GM23338 (cell line): ENCODE measurements at regions not wholly inside any gene's neighbourhood (a gene's known extent, or its start where the extent isn't known, plus 50 kb on each side); places are given as distances from the start of the nearest gene placed in this dataset.
A peak's percentile ranks its signal among the peaks of the same experiment; 100 is the strongest.

ENCODE experiments used
- ATAC-seq: fragments of 200-7000 bp; cut with Tn5 transposase; 3 replicates; pipeline ENCODE4 v1.9.1; 2020
- DNase-seq: peaks from one replicate; pipeline ENCODE4 v3.0.0-alpha.2; 2015; ENCODE audit warnings: low spot score
- H2AFZ ChIP-seq: fragments of 200-600 bp; sonication (generic); 2 replicates; pipeline ENCODE4 v1.8.0; 2016; ENCODE audit warnings: antibody characterized with exemption, mild to moderate bottlenecking, moderate library complexity
- H3F3A ChIP-seq: fragments of 200-600 bp; sonication (generic); replicated peaks from 2 replicates; pipeline ENCODE4 v1.8.0; 2017; ENCODE audit warnings: antibody characterized with exemption, mixed run types, low read depth
- H3K27ac ChIP-seq: fragments of 200-600 bp; sonication (generic); 2 replicates; pipeline ENCODE4 v1.6.1; 2016; ENCODE audit warnings: low read depth
- H3K27me3 ChIP-seq: fragments of 200-600 bp; sonication (generic); 2 replicates; pipeline ENCODE4 v1.8.0; 2016; ENCODE audit warnings: mild to moderate bottlenecking, mixed run types, moderate library complexity; ENCODE audit not compliant: insufficient read depth
- H3K36me3 ChIP-seq: fragments of 200-600 bp; sonication (generic); 2 replicates; pipeline ENCODE4 v1.8.0; 2016; ENCODE audit warnings: mild to moderate bottlenecking; ENCODE audit not compliant: insufficient read depth
- H3K4me1 ChIP-seq: fragments of 200-600 bp; sonication (generic); 2 replicates; pipeline ENCODE4 v1.8.0; 2016; ENCODE audit warnings: mild to moderate bottlenecking, moderate library complexity; ENCODE audit not compliant: insufficient read depth
- H3K4me2 ChIP-seq: fragments of 200-600 bp; sonication (generic); 2 replicates; pipeline ENCODE4 v1.7.1; 2017; ENCODE audit warnings: mixed run types
- H3K4me3 ChIP-seq: fragments of 200-600 bp; sonication (generic); 2 replicates; pipeline ENCODE4 v1.6.1; 2016; ENCODE audit warnings: mixed run types
- H3K79me2 ChIP-seq: fragments of 200-600 bp; sonication (generic); replicated peaks from 2 replicates; pipeline ENCODE4 v1.8.0; 2017; ENCODE audit warnings: mild to moderate bottlenecking; ENCODE audit not compliant: insufficient read depth
- H3K9me2 ChIP-seq: fragments of 200-600 bp; sonication (generic); 2 replicates; pipeline ENCODE4 v1.8.0; 2017; ENCODE audit not compliant: insufficient read depth
- H4K20me1 ChIP-seq: fragments of 200-600 bp; sonication (generic); replicated peaks from 2 replicates; pipeline ENCODE4 v1.8.0; 2017; ENCODE audit warnings: mild to moderate bottlenecking; ENCODE audit not compliant: insufficient read depth
- H3K27ac Mint-ChIP-seq: 2 replicates; pipeline ENCODE4 v1.8.0; 2020; ENCODE audit warnings: inconsistent platforms, mild to moderate bottlenecking, moderate library complexity, mixed read lengths
- H3K27me3 Mint-ChIP-seq: 3 replicates; pipeline ENCODE4 v1.8.0; 2022; ENCODE audit warnings: low read depth, mild to moderate bottlenecking, moderate library complexity, mixed read lengths, inconsistent platforms; ENCODE audit not compliant: insufficient read depth, poor library complexity
- H3K36me3 Mint-ChIP-seq: 3 replicates; pipeline ENCODE4 v1.8.0; 2021; ENCODE audit warnings: low read depth, mild to moderate bottlenecking, inconsistent platforms, moderate library complexity, mixed read lengths
- H3K4me1 Mint-ChIP-seq: 3 replicates; pipeline ENCODE4 v1.8.0; 2020; ENCODE audit warnings: mild to moderate bottlenecking, inconsistent platforms, mixed read lengths
- H3K4me3 Mint-ChIP-seq: 3 replicates; pipeline ENCODE4 v1.8.0; 2021; ENCODE audit warnings: moderate library complexity, mild to moderate bottlenecking, inconsistent platforms, mixed read lengths
- H3K9me3 Mint-ChIP-seq: 3 replicates; pipeline ENCODE4 v1.8.0; 2020; ENCODE audit warnings: moderate library complexity, mild to moderate bottlenecking, inconsistent platforms, mixed read lengths
- CREB1 ChIP-seq: fragments of 250-450 bp; sonication (Bioruptor Pico); IDR thresholded peaks from 2 replicates; pipeline ENCODE4 v1.5.0; 2020; ENCODE audit warnings: low read depth, mild to moderate bottlenecking, moderate library complexity
- EZH2phosphoT487 ChIP-seq: fragments of 200-600 bp; sonication (generic); IDR thresholded peaks from one replicate; pipeline ENCODE4 v1.8.1; 2018; ENCODE audit warnings: antibody characterized with exemption; ENCODE audit not compliant: unreplicated experiment
- JUNB ChIP-seq: IDR thresholded peaks from one replicate; pipeline ENCODE4 v1.6.1; 2016; ENCODE audit warnings: antibody characterized with exemption; ENCODE audit not compliant: unreplicated experiment
- NANOG ChIP-seq: IDR thresholded peaks from 2 replicates; pipeline ENCODE4 v1.6.1; 2016; ENCODE audit warnings: antibody characterized with exemption, borderline replicate concordance
- ZNF114 ChIP-seq: fragments of 250-450 bp; sonication (Bioruptor Pico); IDR thresholded peaks from 2 replicates; pipeline ENCODE4 v1.5.0; 2020; ENCODE audit warnings: mild to moderate bottlenecking, moderate library complexity
- TF ChIP-seq, protein P1 (sequence below): fragments of 250-450 bp; sonication (Bioruptor Pico); IDR thresholded peaks from 2 replicates; pipeline ENCODE4 v1.5.0; 2020; ENCODE audit warnings: mild to moderate bottlenecking, moderate library complexity
- TF ChIP-seq, protein P2 (sequence below): IDR thresholded peaks from one replicate; pipeline ENCODE4 v1.6.1; 2018; ENCODE audit warnings: antibody characterized with exemption; ENCODE audit not compliant: unreplicated experiment

DNA sequence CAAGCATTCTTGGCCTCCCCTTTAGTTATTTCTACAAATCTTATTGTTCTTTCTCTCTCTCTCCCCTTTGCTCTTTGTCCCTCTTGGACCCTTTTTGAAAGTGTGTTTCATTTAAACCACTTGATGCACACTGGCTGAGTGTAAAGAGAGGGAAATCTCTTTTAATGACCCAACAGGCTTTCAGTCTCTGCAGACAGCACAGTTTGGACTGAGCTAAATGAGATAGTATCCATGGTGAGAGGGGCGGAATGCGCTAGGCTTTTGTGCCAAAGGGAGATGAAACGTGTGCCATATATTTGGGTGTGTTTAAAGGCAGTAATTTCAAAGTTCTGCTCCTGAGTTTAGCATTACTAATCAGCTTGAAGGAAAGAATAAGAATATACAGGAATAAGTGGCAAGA is 184.9 kb downstream of the PCSK1 start:
- Histone ChIP-seq H3F3A (no peaks in the 10 kb centered on the region), H4K20me1 (no peaks in the 10 kb centered on the region), H3K27me3 (no peaks in the 10 kb centered on the region), H3K4me1 (no peaks in the 10 kb centered on the region), H3K4me2 (no peak overlapping the region), H3K4me3 (no peak overlapping the region), H3K79me2 (no peaks in the 10 kb centered on the region), H2AFZ (peak overlapping the region; percentile 28; the same call in 1 of the 2 replicates), H3K9me2 (no peaks in the 10 kb centered on the region), H3K36me3 (no peaks in the 10 kb centered on the region), H3K27ac (no peak overlapping the region)
- no peaks in the 10 kb centered on the region for H3K27me3 Mint-ChIP-seq
- no peak for DNase-seq
- H3K4me1 Mint-ChIP-seq, result peaks cover 6% of the 10 kb centered on the region
- TF ChIP-seq, protein P1, sequence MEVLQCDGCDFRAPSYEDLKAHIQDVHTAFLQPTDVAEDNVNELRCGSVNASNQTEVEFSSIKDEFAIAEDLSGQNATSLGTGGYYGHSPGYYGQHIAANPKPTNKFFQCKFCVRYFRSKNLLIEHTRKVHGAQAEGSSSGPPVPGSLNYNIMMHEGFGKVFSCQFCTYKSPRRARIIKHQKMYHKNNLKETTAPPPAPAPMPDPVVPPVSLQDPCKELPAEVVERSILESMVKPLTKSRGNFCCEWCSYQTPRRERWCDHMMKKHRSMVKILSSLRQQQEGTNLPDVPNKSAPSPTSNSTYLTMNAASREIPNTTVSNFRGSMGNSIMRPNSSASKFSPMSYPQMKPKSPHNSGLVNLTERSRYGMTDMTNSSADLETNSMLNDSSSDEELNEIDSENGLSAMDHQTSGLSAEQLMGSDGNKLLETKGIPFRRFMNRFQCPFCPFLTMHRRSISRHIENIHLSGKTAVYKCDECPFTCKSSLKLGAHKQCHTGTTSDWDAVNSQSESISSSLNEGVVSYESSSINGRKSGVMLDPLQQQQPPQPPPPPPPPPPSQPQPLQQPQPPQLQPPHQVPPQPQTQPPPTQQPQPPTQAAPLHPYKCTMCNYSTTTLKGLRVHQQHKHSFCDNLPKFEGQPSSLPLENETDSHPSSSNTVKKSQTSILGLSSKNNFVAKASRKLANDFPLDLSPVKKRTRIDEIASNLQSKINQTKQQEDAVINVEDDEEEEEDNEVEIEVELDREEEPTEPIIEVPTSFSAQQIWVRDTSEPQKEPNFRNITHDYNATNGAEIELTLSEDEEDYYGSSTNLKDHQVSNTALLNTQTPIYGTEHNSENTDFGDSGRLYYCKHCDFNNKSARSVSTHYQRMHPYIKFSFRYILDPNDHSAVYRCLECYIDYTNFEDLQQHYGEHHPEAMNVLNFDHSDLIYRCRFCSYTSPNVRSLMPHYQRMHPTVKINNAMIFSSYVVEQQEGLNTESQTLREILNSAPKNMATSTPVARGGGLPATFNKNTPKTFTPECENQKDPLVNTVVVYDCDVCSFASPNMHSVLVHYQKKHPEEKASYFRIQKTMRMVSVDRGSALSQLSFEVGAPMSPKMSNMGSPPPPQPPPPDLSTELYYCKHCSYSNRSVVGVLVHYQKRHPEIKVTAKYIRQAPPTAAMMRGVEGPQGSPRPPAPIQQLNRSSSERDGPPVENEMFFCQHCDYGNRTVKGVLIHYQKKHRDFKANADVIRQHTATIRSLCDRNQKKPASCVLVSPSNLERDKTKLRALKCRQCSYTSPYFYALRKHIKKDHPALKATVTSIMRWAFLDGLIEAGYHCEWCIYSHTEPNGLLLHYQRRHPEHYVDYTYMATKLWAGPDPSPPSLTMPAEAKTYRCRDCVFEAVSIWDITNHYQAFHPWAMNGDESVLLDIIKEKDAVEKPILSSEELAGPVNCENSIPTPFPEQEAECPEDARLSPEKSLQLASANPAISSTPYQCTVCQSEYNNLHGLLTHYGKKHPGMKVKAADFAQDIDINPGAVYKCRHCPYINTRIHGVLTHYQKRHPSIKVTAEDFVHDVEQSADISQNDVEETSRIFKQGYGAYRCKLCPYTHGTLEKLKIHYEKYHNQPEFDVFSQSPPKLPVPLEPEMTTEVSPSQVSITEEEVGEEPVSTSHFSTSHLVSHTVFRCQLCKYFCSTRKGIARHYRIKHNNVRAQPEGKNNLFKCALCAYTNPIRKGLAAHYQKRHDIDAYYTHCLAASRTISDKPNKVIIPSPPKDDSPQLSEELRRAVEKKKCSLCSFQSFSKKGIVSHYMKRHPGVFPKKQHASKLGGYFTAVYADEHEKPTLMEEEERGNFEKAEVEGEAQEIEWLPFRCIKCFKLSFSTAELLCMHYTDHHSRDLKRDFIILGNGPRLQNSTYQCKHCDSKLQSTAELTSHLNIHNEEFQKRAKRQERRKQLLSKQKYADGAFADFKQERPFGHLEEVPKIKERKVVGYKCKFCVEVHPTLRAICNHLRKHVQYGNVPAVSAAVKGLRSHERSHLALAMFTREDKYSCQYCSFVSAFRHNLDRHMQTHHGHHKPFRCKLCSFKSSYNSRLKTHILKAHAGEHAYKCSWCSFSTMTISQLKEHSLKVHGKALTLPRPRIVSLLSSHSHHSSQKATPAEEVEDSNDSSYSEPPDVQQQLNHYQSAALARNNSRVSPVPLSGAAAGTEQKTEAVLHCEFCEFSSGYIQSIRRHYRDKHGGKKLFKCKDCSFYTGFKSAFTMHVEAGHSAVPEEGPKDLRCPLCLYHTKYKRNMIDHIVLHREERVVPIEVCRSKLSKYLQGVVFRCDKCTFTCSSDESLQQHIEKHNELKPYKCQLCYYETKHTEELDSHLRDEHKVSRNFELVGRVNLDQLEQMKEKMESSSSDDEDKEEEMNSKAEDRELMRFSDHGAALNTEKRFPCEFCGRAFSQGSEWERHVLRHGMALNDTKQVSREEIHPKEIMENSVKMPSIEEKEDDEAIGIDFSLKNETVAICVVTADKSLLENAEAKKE, result no peak
- TF ChIP-seq JUNB, result no peak
- no peak overlapping the region for H3K27ac Mint-ChIP-seq
- ATAC-seq, result no peak
- H3K9me3 Mint-ChIP-seq, result no peaks in the 10 kb centered on the region
- no peak overlapping the region for H3K4me3 Mint-ChIP-seq
- H3K36me3 Mint-ChIP-seq, result no peaks in the 10 kb centered on the region

DNA sequence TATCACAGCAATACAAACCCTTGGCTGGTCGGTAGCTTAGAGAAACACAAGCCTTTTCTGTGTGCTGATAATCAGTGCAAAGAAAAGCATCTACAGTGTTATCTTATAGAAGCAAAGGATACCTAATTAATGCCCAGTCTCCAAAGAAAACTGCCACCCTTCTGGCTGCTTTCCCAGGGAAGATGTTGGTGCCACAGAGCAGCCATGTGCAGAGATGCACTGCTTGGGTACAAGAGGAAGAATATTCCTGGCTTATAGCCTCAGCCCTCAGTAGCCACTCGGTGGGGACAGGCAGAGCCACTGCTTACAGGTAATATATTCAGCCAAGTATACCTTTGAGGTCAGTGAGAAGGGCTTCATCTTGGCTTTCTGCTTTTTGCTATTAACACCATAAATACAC is 185.3 kb downstream of the PCSK1 start:
- no peak for ATAC-seq

More for the DNA sequence above, 185.3 kb downstream of the PCSK1 start:
- Mint-ChIP-seq H3K4me3 (no peak overlapping the region), H3K9me3 (no peaks in the 10 kb centered on the region), H3K36me3 (no peaks in the 10 kb centered on the region), H3K27me3 (no peaks in the 10 kb centered on the region), H3K4me1 (peaks cover 4% of the 10 kb centered on the region; the same call in 2 of the 3 replicates), H3K27ac (no peak overlapping the region)
- Histone ChIP-seq H3K27ac (no peak overlapping the region), H3K4me3 (no peak overlapping the region), H3K36me3 (no peaks in the 10 kb centered on the region), H2AFZ (peak overlapping the region; percentile 48; the same call in 1 of the 2 replicates), H3K4me1 (no peaks in the 10 kb centered on the region), H4K20me1 (no peaks in the 10 kb centered on the region), H3K27me3 (no peaks in the 10 kb centered on the region), H3K9me2 (no peaks in the 10 kb centered on the region), H3F3A (no peaks in the 10 kb centered on the region), H3K4me2 (no peak overlapping the region), H3K79me2 (no peaks in the 10 kb centered on the region)
- no peak for TF ChIP-seq ZNF114
- TF ChIP-seq CREB1 (CRISPR knock-in tag), result no peak
- TF ChIP-seq NANOG, result no peak
- TF ChIP-seq, protein P2, sequence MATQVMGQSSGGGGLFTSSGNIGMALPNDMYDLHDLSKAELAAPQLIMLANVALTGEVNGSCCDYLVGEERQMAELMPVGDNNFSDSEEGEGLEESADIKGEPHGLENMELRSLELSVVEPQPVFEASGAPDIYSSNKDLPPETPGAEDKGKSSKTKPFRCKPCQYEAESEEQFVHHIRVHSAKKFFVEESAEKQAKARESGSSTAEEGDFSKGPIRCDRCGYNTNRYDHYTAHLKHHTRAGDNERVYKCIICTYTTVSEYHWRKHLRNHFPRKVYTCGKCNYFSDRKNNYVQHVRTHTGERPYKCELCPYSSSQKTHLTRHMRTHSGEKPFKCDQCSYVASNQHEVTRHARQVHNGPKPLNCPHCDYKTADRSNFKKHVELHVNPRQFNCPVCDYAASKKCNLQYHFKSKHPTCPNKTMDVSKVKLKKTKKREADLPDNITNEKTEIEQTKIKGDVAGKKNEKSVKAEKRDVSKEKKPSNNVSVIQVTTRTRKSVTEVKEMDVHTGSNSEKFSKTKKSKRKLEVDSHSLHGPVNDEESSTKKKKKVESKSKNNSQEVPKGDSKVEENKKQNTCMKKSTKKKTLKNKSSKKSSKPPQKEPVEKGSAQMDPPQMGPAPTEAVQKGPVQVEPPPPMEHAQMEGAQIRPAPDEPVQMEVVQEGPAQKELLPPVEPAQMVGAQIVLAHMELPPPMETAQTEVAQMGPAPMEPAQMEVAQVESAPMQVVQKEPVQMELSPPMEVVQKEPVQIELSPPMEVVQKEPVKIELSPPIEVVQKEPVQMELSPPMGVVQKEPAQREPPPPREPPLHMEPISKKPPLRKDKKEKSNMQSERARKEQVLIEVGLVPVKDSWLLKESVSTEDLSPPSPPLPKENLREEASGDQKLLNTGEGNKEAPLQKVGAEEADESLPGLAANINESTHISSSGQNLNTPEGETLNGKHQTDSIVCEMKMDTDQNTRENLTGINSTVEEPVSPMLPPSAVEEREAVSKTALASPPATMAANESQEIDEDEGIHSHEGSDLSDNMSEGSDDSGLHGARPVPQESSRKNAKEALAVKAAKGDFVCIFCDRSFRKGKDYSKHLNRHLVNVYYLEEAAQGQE, result no peak
- no peak for TF ChIP-seq EZH2phosphoT487
- DNase-seq, result no peak
